GM21576 (cell line): ENCODE measurements at regions not wholly inside any gene's neighbourhood (a gene's known extent, or its start where the extent isn't known, plus 50 kb on each side); places are given as distances from the start of the nearest gene placed in this dataset.
"Not testable (repeated sequence)": the region's sequence is repeated elsewhere in the genome, so short reads cannot be mapped to it uniquely, and the experiment has no call there.

Source experiments
- ATAC-seq: cut with Tn5 transposase; IDR thresholded peaks from one replicate; pipeline ENCODE4 v1.9.1; 2021; ENCODE audit warnings: mild to moderate bottlenecking, moderate library complexity; ENCODE audit not compliant: unreplicated experiment

DNA sequence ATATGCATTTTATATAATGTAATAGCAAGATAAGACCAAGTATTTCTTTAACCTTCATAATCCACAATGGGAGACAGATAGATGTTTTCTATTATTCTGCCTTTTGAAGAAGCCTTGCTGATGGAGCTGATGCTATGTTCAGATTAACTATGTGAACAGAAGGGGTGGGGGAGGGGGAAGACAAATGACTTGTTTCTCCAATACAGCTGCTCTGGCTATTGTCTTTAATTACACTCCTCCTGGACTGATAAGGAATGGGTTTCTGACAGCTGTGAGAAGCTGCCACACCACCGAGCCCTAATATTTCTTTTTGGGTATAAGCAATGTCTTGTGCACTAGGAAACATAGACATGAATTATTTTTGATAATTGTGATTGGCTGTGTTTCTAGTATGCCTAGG lies 62.0 kb downstream of the CAVIN4 start:
- ATAC-seq = no peak

DNA sequence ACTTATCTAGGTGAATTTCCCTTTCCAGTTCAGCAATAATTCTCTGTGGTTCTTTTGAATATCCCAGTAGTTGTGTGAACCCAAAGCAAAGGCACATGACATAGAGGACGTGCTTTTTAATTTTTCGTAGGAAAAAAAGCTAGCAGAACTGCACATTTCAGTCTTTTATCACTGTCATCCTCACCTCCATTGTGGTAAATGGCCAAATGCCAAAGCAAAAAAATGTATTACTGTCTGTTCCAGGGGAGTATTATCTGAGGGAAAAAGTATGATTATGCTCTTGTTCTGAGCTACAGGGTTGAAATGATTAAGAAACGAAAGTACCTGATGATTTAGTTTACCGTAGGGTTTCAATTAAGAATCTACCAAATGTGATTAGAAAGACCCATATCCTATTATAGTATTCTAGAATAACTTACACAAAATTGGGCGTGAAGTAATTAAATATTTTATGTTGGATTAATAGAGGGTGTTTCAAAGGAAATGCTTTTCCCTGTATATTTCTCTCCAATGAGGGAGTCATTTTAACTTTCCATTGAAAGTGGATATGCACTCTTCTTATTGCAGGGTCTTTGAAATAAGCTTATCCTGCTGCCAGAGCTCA lies 62.7 kb downstream of the CAVIN4 start:
- no peak for ATAC-seq

DNA sequence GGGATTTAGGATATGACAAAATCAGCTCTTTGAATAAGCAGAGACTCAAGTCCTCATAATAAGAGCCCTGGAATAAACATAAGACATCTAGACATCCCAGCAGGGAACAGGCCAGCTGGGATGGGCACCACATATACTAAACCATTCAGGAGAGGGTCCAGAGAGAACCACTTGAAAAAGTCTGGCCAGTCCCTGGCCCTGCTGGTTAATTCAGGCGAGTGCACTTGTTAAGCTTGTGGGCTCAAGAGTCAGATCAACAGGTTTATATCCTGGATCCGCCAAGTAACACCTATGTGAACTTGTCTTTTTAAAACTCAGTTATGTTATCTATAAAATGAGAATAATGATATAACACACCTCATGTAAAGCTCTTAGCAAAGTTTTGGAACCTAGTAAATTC lies 63.3 kb downstream of the CAVIN4 start:
- no peak for ATAC-seq

DNA sequence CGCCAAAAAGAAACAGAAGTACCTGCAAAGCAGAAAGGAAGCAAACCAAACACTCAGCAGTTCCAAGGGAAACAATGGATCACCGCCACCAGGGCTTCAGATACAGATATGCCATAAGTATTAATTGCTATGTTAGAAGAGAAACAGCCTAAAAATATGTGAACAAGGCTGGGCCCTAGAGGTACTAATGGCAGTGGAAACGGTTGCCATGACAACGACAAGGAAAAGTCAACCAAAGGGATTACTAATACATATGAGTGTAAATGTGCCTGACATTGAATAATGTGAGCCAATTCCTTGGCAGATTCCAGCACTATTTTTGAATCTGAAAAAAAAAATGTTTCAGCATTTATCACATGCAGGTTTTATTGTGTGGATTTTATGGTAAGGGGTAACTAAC lies 75.0 kb downstream of the CAVIN4 start:
- no peak for ATAC-seq

DNA sequence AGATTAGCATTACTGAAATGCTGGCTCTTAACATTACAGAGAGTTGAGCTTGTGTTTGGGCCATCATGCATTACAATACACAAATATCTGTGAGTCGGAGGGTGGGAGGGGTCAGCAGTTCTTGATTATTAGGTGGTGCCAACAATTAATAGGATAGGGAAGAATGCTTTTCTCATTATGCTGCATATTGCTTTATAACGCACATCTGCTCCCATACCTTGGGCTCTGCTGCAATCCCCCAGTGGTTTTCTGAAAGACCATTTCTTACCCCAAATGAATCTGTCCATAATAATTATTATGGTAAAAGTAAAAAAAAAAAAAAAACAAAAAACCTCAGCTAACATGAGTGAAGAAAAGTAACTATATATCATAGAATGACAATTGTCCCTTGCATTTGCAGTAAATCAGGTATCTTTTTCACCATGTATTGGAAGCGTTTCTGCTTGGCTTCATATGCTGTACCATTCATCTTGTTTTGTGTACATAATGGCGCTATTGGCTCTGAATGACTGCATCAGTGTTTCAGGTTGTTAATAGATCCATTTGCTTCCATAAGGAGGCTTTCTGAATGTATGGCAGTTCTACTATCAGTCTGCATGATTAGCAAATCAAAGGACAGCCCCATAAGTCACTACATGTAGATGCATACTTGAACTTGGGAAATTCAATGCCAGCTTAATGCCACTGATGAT lies 75.9 kb downstream of the CAVIN4 start:
- ATAC-seq = no peak

DNA sequence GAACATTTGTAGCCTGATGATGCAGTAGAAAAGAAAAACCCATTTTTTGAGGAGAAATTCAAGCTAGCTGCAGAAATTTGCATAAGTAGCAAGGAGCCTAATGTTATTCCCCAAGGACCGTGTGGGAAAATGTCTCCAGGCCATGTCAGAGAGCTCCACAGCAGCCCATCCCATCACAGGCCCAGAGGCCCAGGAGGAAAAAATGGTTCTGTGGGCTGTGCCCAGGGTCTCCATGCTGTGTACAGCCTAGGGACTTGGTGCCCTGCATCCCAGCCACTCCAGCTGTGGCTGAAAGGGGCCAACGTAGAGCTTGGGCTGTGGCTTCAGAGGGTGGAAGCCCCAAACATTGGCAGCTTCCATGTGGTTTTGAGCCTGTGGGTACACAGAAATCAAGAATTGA lies 79.0 kb downstream of the CAVIN4 start:
- not testable (repeated sequence) for ATAC-seq

DNA sequence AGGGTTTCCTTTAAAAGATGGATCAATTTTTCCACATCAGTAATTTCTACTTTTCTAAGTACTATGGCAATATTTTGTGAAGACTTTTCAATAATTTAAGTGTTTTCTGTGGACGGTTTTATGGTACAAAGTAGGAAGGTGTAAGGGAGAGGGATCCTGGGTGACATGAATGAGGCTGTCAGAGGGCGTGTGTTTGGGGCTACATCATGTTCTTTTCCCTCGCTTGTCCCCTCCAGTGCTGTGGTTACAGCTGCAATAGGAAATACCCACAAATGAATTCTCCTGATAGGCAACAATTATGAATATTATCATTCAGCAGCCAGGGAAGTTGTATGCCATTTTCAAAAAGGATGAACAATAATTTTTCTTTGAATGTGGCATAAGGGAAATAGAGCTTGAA lies 83.8 kb downstream of the CAVIN4 start:
- no peak for ATAC-seq

DNA sequence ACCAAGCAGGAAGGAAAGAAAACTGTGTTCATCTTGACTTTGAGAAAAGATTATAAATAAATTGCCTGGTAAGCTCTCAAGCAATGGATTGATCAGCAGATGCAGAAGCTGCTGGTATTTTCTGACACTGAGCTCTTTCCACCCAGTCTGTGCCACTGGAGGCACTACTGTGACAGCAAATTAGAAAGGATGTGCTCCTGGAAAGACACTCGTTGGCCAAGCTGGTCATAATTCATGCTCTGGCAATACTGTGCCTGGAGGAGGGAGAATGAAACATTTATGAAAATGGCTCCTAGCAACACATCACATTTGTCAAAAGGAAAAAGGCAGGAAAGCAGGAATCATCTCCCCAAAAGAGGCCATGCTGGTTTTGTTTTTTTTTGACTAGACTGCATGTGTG lies 84.2 kb downstream of the CAVIN4 start:
- ATAC-seq = no peak

DNA sequence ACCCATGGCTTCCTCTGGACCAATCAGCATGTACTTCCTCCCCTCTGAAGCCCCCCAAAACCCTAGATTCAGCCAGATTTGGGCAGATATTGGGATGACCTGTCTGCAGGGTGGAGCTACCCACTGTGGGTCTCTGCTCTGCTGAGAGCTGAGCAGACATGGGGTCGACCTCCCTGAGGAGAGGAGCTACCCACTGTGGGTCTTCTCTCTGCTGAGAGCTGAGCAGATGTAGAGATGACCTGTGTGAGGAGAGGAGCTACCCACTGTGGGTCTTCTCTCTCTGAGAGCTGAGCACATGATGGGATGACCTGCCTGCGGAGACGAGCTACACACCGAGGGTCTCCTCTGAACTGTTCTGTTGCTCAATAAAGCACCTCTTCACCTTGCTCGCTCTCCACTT lies 89.6 kb downstream of the CAVIN4 start:
- no peak for ATAC-seq

DNA sequence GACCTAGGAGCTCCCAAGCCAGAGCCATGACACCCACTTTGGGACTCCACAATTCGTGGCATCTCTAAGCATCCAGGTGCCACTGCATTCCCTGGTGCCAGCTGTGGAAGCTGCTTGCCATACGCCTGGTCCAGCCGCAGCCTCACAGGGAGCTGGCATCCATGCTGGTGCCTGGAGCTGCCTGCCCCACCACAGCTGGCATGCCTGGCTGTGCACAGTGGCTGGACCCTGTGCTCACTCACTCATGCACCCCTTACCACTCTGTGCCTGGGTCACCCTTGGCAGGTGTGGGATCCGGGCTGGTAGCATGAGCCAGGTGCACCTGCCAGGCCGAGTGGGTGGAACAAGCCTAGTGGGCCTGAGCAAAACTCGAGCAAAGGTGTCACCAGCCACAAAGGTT lies 90.1 kb downstream of the CAVIN4 start:
- no peak for ATAC-seq

DNA sequence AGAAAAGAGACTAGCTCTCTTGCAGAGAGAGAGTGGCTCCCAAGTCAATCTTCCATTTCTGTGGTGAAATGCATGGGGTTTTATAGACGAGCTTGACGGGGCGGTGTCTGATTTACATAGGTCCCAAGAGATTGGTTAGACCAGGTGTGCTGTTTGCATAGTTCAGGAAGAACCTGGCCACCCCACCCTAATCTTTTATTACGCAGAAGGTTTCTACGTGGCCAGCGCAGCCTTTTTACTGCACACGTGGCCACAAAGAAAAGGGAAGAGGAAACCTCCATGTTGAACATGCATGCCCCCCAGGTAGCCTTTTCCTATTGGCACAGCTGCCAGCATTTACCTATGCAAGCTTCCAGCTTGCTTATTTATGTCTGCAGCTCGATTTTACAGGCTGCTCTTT lies 92.1 kb downstream of the CAVIN4 start:
- no peak for ATAC-seq

DNA sequence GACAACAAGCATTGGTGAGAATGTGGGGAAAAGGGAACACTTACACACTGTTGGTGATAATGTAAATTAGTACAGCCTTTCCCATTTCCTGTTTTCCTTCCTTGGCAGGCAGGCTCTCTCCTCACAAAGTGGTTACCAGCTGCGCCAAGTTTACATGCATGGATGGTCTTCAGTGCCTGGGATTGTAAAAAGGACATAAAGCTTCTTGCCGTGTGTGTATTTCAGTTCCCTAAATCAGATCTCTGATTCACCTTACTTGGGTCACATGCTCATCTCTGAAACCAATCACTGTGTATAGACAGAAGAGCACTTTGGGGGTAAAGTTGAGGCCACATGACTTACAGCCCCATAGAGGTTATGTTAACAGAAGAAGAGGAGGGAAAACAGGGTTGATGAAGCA lies 92.8 kb downstream of the CAVIN4 start:
- ATAC-seq = peak; percentile 86

DNA sequence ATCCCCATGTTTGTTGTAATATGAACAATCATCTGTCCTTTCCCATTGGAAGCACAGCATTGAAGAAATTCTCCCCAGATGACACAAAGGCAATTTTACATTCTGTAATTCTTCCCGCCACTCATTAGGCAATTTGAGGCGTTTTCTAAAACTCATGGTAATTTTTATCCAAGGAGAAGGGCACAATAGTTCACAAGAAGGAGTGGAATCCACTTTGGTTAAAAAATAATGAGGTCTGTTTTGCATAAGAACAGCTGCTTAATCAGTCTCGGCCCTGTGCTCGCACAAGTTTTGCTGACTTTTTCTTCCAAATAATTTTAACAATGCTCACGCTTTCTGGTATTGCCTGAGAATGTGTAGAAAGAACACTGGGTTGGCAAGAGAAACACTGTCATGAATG lies 94.0 kb downstream of the CAVIN4 start:
- no peak for ATAC-seq

DNA sequence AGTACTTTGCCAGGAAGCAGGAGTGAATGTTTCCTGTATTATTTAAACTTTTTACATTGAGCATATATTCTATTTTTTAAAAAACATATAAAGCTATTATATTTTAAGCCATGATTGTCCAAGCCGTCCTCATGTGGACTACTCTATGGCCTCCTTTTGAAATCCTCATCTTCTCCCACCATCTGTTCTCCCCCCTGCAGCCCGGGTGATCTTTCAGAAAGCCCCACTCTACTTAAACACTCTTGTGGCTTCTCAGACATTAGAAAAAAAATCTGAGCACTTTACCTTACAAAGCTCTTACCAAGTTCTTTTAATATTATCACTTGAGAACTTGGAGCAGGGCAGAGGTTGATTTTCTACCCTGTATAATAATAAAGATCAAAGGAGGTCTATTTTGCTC lies 95.4 kb downstream of the CAVIN4 start:
- ATAC-seq = no peak

DNA sequence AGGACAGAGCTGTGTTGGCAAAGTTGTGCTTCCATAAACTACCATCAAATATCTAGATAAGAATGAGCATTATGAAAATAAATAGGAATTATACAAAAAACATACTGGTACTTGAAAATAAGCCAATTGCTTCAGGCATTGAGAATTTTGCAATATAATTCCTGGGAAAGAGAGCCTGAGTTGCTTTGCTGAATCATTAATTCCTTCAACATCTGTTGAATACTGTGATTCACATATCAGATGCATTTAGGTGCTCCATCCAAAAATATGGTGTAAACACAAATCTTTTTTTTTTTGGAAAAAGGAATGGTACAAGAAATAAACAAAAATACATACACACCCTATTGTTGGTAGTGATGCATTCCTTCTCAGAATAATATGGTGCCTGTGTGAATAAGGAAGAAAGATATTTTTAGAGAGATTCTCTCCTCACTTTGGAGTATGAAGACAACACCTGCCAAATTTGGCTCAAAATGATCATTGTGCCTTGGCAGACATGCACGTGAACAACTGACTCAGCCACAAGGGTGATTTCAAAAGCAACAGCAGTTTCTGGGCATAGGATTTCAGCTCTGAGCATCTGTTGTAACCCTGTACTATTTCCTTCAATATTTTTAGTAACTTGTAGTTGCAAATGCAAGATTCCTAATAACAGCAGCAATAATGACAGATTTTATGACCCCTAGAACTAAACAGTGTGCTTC lies 96.7 kb downstream of the CAVIN4 start:
- no peak for ATAC-seq

DNA sequence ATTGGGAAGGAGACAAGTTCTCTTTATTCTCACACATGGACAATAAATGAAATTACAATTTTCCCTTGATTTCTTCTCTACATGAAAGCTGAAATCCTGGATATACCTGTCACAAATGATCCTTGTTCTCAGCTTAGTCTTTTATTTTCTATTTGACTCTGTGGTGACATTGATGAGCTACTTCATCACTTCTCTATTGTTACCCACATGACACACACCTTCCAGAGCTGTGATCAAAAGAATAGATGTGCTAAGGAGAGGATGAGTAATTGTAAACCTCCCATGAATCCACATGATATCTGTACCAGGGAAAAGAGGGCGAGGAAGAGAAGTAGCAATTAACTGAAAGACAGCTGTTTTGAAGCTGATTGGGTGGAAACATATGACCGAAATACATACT lies 102.0 kb downstream of the CAVIN4 start:
- ATAC-seq = no peak

DNA sequence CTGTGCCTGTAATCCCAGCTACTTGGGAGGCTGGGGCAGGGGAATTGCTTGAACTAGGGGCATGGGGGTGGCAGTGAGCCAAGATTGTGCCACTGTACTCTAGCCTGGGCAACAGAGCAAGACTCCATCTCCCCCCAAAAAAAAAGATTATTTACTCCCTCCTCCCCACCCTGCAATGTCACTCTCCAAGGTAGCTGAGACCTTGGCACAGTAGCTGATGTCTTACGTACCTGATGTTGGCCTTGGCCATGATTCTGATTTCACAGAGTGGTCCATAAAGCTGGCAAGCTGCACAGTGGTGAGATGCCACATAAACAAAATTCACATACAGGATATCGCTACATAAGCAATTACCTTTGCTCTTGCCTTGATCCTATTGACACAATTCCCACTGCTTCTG lies 108.5 kb downstream of the CAVIN4 start:
- no peak for ATAC-seq

DNA sequence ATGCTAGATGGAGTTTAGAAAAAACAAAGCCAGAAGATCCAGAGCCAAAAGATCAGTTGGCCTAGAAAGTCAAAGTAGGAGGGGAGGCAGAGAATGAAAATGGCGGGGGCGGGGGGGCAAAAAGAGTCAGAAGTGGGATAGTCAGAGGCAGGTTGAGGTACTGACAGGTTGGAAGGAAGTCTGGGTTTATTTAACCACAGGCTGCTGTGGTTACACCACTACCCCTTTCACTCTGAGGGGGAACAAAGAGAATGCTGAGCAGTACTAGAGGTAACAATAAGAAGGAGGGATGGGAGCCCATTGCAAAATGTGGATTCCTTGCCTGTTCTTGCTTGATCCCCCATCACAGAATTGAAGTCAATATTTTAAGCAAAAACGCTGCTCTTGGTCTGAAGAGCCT lies 111.8 kb downstream of the CAVIN4 start:
- ATAC-seq = peak; percentile 59

DNA sequence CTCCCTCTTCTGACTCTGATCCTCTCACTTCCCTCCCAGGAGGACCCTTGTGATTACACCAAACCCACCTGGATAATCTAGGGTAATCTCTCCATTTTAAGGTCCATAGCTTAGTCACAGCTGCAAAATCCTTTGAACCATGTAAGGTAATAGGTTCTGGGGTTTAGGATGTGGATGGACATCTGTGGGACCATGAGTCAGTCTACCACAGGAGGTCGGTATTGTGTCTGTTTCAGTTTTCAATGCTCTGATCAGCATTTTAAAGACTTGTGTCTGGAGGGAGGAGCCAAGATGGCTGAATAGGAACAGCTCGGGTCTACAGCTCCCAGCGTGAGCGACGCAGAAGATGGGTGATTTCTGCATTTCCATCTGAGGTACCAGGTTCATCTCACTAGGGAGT lies 112.6 kb downstream of the CAVIN4 start:
- ATAC-seq = no peak

DNA sequence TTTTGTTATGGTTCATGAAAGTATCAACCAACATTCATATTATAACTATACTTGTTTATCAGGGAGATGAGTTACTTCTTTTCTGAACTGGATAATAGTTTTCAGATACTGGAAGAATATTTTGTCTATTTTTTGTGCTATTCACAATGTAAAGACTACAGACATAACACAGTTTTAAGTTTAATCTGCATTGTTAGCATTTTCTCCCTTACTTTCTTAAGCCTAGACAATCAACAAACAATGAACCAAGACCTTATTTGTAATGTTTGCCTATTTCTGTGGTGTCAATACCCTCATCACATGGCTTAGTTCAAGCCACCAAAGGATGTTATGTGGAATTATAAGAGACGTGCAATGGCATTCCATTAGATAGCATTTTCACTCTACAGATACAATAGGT lies 119.5 kb downstream of the CAVIN4 start:
- no peak for ATAC-seq

DNA sequence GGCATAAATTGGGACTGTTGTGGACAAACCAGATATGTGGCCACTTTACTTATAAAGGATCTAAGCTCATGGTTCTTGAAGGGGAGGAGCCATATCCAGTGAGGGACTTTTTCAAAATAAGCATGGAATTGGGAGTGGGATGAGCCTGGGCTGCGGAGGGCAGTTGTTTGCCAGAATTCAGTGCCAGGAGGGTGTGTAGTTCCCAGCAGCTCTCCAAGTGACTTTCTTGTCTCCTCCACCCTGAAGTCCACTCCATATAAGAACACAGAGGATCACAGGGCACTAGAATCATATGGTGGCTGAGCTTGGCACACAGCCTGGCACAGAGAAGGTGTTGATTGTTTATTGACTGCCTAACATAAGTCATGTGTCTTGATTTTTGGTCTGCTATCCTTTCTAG lies 121.1 kb downstream of the CAVIN4 start:
- ATAC-seq = no peak

DNA sequence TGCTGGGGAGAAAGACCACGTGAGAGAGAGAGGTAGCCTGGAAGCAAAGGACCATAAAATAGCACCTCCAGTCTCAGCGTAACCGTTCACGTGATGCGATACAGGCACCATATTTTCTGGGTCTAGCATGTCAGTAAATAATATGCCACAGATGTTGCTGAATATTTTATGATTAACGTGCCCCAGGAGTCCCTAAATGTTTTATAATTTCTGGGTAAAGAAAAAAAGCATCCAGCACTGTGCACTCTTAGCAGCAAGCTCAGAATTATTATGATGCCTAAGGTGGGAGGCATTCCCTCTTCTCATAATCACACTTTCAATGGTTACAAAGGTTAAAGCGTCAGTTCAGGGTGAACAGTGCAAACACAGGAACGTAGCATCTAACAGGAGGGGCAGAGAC lies 121.8 kb downstream of the CAVIN4 start:
- ATAC-seq = no peak
